GM12864 (cell line): ENCODE measurements at regions not wholly inside any gene's neighbourhood (a gene's known extent, or its start where the extent isn't known, plus 50 kb on each side); places are given as distances from the start of the nearest gene placed in this dataset.

ENCODE experiments used
- DNase-seq: peaks from one replicate; pipeline ENCODE4 v3.0.0-alpha.2; 2011; ENCODE audit warnings: low read depth
- H3K4me3 ChIP-seq: 2 replicates; pipeline ENCODE4 v1.5.1; 2011; ENCODE audit warnings: mild to moderate bottlenecking, low read depth, low read length, control low read depth
- CTCF ChIP-seq: IDR thresholded peaks from 2 replicates; pipeline ENCODE4 v1.5.1; 2011; ENCODE audit warnings: low read depth, mild to moderate bottlenecking, moderate library complexity, low read length, control low read depth, inconsistent platforms; ENCODE audit errors: missing control alignments

DNA sequence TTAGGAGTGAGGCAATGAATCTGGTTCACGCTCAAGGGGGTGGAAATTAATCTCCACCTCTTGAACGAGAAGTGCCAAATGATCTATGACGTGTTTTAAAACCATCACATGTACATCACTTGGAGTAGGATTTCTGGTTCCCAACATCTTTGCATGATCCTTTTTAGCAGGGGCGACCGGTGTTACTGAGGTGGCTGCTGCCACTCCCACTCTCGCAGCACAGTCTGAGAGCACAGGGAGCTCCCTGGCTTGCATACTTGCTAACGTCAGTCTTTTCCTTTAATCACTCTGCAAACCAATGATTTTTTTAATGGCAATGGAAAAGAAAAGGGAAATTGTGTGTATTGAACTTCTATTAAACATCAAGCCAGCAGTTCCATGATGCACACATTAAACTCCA is 624.4 kb downstream of the IRX1 start:
- H3K4me3 ChIP-seq: no peak overlapping the region
- no peak for DNase-seq
- TF ChIP-seq CTCF: no peak

DNA sequence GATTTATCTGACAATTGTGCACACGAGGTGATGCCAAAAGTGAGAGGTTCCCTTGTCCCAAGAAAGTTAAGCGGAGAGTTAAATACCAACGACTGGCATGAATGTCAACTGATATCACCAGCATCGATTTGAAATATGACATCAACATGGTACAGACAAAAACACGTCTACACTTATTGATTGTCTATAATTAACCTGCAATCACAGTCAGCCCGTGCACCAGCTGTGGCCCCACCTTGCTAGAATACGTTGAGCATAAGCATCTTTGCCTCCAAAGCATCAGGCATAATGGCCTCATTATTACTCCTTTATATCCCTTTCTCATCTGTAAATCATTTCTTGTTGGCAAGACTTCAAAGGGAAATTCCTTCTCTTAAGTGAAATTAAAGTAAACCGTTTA is 625.4 kb downstream of the IRX1 start:
- no peak for TF ChIP-seq CTCF

DNA sequence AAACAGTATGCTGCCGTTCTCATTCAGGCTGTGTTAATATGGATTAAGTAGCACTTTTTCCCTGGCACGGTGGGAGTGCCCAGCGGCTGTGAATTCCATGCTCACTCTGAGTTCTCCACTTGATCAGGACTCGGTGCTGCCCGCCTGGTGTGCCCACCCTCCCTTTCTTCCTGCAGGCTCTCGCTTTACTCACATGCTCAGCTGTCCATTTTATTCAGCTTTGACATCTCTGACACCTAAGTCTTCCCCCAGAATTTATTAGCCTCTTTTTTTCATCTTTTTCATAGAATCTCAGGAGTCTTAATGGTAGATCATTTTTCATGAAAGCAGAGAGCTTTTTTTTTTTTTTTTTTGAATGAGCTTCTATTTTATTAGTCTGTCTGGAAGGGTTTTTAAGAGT is 626.5 kb downstream of the IRX1 start:
- no peak for TF ChIP-seq CTCF
- DNase-seq: no peak
- no peak overlapping the region for H3K4me3 ChIP-seq

More for the DNA sequence above, 625.4 kb downstream of the IRX1 start:
- no peak for DNase-seq
- H3K4me3 ChIP-seq: no peak overlapping the region

DNA sequence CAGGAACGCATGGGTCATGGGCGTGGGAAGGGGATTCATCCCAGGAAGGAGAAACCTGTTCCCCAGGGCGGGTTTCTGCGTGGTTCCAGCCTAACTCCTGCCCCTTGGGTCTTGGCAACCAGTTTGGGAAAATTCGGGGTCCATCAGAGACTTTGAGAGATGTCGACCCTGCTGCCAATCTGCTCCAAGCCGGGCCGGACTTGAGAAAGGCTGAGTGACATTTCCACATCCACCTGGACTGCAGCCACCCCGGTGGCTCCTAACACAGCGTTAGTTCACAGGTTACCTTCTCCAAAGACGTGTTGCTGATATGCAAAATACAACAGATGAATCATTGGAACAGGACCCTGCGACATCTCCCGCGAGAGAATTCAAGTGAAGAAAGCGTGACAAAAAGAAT is 627.2 kb downstream of the IRX1 start:
- no peak overlapping the region for H3K4me3 ChIP-seq
- no peak for TF ChIP-seq CTCF
- DNase-seq: no peak

DNA sequence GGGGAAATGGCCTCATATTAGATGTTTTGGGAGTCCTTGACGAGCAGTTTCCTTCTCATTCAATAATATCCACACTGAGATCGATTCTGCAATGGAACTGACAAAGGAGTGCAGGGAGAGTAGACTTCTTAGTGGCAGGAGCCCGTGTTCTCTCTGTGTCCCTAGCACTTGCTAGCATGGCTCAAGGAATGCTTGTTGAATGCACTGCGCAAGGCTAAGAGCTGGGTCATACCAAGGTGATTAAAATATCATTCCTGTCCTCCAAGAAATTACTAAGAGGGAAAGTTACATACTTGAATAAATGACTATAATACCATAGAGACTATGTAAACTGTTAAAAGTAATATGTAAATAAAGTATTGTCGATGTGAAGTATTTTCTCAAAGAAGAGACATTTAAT is 630.1 kb downstream of the IRX1 start:
- no peak for TF ChIP-seq CTCF
- H3K4me3 ChIP-seq: no peak overlapping the region
- DNase-seq: no peak

- TF ChIP-seq CTCF: no peak
- no peak overlapping the region for H3K4me3 ChIP-seq
- DNase-seq: no peak
Measured at GRCh38 chr5:4226565-4226964, 630.9 kb downstream of the IRX1 start.

GRCh38 chr5:4228708-4229107 is 633.1 kb downstream of the IRX1 start:
- DNase-seq: no peak
- H3K4me3 ChIP-seq: no peak overlapping the region

More at GRCh38 chr5:4228708-4229107, 633.1 kb downstream of the IRX1 start:
- no peak for TF ChIP-seq CTCF
